Coronary artery (tissue), 2 donors: ENCODE measurements at regions not wholly inside any gene's neighbourhood (a gene's known extent, or its start where the extent isn't known, plus 50 kb on each side); places are given as distances from the start of the nearest gene placed in this dataset.

Experiments
- DNase-seq: peaks from one replicate; pipeline ENCODE4 v3.0.0-alpha.2; 2017; ENCODE audit warnings: low spot score
- H3K27ac ChIP-seq, 2 donors: fragments of 200-600 bp; sonication (generic); one replicate each; pipeline ENCODE4 v1.5.1; 2016 to 2019
- H3K4me3 ChIP-seq: fragments of 200-600 bp; sonication (generic); 2 replicates; pipeline ENCODE4 v1.5.1; 2016; ENCODE audit warnings: mild to moderate bottlenecking, moderate library complexity
- CTCF ChIP-seq: fragments of 200-600 bp; sonication (generic); IDR thresholded peaks from one replicate; pipeline ENCODE4 v1.5.1; 2019; ENCODE audit warnings: antibody characterized with exemption

- no peak for DNase-seq
- H3K27ac ChIP-seq, result no peak overlapping the region
- no peak overlapping the region for H3K4me3 ChIP-seq
- no peak for TF ChIP-seq CTCF
These were observed 115.3 kb upstream of the SESN3 start for GRCh38 chr11:95346265-95346664.

- no peak for DNase-seq
- Histone ChIP-seq H3K4me3 (no peak overlapping the region), H3K27ac (no peak overlapping the region)
- no peak for TF ChIP-seq CTCF
These were observed 114.6 kb upstream of the SESN3 start for GRCh38 chr11:95345651-95346050.

GRCh38 chr11:95344932-95345642 lies 114.1 kb upstream of the SESN3 start:
- no peak for TF ChIP-seq CTCF
- Histone ChIP-seq H3K27ac (no peak overlapping the region), H3K4me3 (no peak overlapping the region)
- DNase-seq, result no peak

GRCh38 chr11:95341221-95341620 lies 110.2 kb upstream of the SESN3 start:
- DNase-seq, result no peak
- peak overlapping the region in 1 of 2 donors; percentile 39 for H3K27ac ChIP-seq

GRCh38 chr11:95339086-95339901 lies 108.3 kb upstream of the SESN3 start:
- H3K4me3 ChIP-seq, result no peak overlapping the region
- no peak for DNase-seq
- peak overlapping the region; percentile 75 to 91 for H3K27ac ChIP-seq
- TF ChIP-seq CTCF, result no peak

More at GRCh38 chr11:95341221-95341620, 110.2 kb upstream of the SESN3 start:
- H3K4me3 ChIP-seq, result no peak overlapping the region
- no peak for TF ChIP-seq CTCF

- TF ChIP-seq CTCF, result no peak
- H3K4me3 ChIP-seq, result no peak overlapping the region
- no peak for DNase-seq
- H3K27ac ChIP-seq, result peak overlapping the region; percentile 75 to 91
These were observed 107.5 kb upstream of the SESN3 start for GRCh38 chr11:95338430-95338991.
